ENCODE measurements at regions not wholly inside any gene's neighbourhood (a gene's known extent, or its start where the extent isn't known, plus 50 kb on each side); places are given as distances from the start of the nearest gene placed in this dataset.
"Not testable (repeated sequence)": the region's sequence is repeated elsewhere in the genome, so short reads cannot be mapped to it uniquely, and the experiment has no call there.

- DNase-seq (ENCODE audit: low spot score): no peak
Measured at GRCh38 chr16:85239239-85239638, 127.0 kb upstream of the CIBAR2 start.

- no peak for DNase-seq (ENCODE audit: low spot score)
Measured at GRCh38 chr16:85239871-85240270, 127.6 kb upstream of the CIBAR2 start.

DNA sequence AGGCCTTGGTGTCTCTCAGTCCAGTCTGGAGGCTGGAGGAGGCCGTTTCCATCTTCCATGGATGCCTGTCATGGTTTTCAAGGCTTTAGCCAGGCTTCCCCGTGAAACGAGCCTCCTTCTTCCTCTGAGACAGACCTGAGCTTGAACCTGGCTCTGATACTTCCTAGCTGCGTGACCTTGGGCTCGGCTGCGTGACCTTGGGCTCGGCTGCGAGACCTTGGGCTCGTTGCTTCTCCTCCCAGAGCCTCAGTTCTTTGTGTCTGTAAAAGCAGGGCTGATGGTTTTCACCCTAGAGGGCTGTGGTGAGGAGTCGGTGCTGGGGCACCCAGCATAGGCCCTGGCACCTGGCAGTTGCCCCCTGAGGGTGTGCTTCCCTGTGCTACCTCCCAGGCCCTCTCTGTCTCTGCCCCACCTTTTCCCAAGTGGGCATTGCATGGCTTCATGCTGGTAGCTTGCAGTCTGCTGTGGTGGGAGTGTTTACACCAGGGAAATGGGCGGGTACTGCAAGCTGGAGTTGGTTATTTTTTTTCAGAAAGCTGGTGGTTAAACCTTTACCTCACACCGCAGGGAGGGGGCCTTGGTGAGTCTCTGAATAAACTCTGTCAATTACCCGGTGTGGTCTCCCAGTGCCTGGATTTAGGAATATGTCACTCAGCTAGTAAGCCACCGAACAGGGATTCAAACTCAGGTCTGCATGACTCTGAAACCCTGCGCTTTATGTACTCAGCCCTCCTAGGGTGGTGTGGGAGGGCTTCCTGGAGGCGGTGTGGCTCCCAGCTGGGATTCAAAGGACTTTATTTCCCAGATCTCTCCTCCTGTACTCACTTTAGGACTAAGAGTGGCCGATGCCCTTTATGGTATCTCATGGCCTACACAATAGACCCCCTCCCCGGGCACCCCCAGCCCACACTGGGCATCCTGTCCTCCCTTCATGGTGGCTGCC is 129.0 kb upstream of the CIBAR2 start:
- no peak for DNase-seq (ENCODE audit: low spot score)

- no peak for DNase-seq (ENCODE audit: low spot score)
Measured at GRCh38 chr16:85242140-85242539, 129.9 kb upstream of the CIBAR2 start.

- DNase-seq (ENCODE audit: low spot score): no peak
Measured at GRCh38 chr16:85243308-85243707, 131.0 kb upstream of the CIBAR2 start.

DNA sequence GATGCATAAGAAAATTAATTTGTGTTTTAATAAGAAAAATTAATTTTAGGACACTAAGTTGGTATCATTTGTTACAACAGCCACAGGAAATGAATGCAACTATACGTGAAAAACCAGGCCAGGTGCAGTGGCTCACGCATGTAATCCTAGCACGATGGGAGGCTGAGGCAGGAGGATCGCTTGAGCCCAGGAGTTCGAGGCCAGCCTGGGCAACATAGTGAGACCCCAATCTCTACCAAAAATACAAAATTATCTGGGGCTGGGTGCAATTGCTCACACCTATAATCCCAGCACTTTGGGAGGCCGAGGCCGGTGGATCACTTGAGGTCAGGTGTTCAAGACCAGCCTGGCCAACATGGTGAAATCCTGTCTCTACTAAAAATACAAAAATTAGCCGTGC is 132.2 kb upstream of the CIBAR2 start:
- DNase-seq (ENCODE audit: low spot score): not testable (repeated sequence)

- DNase-seq (ENCODE audit: low spot score): peak; percentile 53
Measured at GRCh38 chr16:85245307-85246172, 133.3 kb upstream of the CIBAR2 start.

DNA sequence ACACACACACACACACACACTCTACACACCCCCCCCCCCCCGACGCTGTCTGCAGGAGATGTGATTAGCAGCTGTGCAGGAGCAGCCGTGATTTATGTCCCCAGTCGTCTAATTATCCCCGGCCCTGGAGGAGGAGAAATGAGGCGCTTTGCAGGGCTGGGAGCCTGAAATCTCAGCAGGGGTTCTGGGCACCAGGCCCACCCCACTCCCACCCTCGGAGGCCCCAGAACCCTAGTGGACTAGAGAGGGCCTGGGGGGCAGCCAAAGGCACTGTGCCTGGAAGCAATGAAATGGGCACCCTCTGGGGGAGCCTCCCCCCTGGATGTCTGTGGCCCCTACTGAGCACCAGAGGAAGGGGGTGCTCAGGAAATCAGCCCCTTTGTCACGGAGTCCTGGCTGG is 134.2 kb upstream of the CIBAR2 start:
- no peak for DNase-seq (ENCODE audit: low spot score)

DNA sequence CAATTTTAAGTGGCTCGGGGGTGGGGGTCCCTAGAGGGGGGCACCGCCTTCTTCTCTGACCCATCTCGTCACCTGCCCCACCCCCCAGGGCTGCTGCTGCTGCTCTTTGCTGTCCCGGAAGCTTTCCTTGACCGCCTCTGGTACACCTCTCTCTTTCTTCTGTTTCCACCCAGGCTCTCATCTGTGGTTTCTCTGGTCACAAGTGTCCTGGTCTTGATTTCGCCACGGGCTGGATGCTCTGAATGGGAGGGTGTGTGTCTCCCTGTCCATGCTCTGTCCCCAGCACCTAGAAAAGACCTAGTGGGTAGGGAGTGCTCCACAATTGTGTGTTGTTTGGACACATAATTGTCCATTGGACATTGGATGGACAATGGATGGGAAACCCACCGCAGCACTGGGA is 134.7 kb upstream of the CIBAR2 start:
- DNase-seq (ENCODE audit: low spot score): no peak

DNA sequence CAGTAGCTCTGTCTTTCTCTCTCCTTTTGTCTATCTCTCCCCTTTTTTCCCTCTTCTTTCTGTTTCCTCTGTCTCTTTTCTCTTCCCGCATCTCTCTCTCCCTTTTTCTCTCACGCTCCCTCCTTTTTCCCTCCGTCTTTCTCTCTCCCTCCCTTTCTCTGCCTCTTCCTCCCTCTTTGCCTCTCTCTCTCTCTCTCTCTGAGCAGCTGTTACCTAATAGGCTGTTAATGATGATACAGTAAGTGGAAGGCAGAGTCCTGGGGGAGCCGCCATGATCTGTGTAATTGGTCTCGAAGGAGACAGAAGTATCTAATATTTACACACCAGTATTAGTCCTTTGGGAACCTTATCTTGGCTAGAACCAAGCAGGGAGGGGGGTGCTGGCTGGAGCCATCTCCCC is 136.1 kb upstream of the CIBAR2 start:
- no peak for DNase-seq (ENCODE audit: low spot score)

- DNase-seq (ENCODE audit: low spot score): peak; percentile 11
Measured at GRCh38 chr16:85248857-85249256, 136.6 kb upstream of the CIBAR2 start.

DNA sequence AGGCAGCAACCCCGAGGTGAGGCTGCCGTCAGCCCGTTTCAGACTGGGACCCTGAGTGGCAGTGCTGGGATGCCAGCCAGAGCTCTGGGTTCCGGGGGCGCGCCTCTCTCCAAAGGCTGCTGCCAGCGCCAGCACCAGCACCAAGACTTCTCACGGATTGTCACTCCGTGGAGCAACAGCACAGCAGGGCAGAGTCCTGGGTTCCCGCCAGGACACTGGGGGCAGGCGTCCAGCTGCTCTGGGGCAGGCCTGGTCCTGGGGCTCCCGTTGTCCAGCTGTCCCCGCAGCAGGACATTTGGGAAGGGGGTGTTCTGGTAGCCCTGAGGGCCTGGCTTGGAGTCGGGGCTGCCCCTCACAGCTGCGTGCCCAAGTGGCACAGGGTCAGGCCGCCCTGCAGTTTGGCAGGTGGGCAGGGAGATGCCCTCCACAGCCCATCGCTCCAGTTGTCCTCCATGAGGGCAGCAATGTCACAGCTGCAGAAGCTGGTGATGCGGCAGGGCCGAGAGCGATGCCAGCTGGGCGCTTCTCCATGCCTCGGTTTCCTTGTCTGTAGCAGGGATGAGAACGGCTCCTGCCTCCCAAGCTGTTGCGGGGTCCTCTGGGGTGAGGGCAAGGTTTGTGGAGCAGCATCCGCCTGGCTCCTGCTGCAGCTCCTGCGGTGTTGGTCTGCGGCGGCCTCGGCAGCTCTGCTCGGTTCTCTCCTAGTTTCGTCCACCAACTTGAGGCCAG is 137.3 kb upstream of the CIBAR2 start:
- DNase-seq (ENCODE audit: low spot score): peak; percentile 55

- peak; percentile 59 for DNase-seq (ENCODE audit: low spot score)
Measured at GRCh38 chr16:85250147-85250463, 137.8 kb upstream of the CIBAR2 start.

DNA sequence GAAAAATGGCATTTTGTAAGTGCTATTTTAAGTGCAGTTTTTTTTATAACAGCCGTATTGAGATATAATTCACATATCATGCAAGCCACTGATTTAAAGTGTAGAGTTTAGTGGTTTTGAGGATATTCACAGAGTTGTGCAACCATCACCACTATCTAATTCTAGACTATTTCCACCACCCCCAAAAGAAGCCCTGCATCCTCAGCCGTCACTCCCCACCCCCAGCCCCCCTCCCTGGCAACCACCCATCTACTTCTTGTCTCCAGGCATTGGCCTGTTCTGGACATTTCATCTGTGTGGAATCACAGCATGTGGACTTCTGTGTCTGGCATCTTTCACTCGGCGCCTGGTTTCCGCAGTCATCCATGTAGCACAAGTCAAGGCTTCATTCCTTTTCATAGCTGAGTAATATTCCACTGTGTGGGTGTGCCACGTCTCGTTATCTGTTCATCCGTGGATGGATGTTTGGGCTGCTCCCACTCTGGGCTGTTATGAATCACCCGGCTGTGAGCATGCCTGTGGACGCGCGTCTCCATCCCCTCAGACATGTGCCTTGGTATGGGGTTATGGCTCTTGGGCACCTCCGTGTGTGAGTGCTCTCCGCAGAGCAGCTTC is 138.4 kb upstream of the CIBAR2 start:
- no peak for DNase-seq (ENCODE audit: low spot score)

- DNase-seq (ENCODE audit: low spot score): no peak
Measured at GRCh38 chr16:85251225-85251760, 139.0 kb upstream of the CIBAR2 start.

DNA sequence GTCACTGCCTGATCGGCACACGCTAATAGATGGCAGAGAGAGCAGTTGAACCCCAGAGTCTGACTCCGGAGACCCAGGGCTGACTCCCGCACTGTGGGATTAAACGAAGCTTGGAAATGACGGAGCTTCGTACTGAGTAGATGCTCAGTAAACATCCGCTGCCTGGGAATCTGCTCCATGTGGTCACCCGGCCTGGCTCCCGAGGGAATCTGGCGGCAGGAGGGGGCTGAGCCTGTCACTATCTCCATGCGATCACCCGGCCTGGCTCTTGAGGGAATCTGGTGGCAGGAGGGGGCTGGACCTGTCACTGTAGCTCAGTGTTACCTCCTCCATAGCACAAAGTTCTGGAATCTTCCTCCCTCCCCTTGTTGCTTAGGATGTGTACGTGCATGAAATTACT is 139.7 kb upstream of the CIBAR2 start:
- DNase-seq (ENCODE audit: low spot score): no peak

DNA sequence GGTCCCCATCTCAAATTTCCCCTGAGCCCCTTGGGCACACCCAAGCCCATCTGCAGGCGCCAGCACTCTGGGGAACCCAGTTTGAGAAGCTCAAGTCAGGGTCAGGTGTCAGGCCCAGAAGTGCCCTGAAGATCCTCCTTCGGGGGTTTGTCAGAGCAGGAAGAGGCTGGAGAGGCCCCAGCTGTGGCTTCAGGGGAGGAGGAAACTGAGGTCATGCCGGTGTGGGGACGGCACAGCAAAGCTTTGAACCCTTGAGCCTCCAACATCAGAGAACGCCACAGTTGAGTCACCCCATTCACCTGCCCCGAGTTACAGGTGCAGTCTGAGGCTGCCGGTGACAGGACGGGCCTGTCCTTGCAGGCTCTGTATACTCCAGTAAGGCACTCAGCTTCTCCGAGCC is 140.2 kb upstream of the CIBAR2 start:
- no peak for DNase-seq (ENCODE audit: low spot score)

- DNase-seq (ENCODE audit: low spot score): peak; percentile 24
Measured at GRCh38 chr16:85253084-85253941, 141.0 kb upstream of the CIBAR2 start.

GRCh38 chr16:85254051-85254450 is 141.8 kb upstream of the CIBAR2 start:
- DNase-seq (ENCODE audit: low spot score): no peak

- DNase-seq (ENCODE audit: low spot score): no peak
Measured at GRCh38 chr16:85254921-85255320, 142.6 kb upstream of the CIBAR2 start.

DNA sequence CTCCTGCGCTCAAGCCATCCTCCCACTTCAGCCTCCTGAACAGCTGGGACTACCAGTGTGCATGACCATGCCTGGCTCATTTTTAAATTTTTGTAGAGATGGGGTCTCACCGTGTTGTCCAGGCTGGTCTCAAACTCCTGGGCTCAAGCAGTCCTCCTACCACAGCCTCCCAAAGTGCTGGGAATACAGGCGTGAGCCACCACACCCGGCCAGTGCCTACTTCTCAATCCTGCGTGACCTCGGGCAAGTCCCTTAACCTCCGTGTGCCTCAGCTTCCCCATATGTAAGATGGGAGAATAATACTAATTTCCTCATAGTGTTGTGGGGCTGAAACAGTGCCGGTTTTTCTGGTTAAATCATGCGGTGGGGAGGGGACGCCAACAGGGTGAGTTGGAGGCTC is 143.5 kb upstream of the CIBAR2 start:
- no peak for DNase-seq (ENCODE audit: low spot score)
